GM18873 (cell line): ENCODE measurements at regions not wholly inside any gene's neighbourhood (a gene's known extent, or its start where the extent isn't known, plus 50 kb on each side); places are given as distances from the start of the nearest gene placed in this dataset.

Source experiments
- ATAC-seq: cut with Tn5 transposase; IDR thresholded peaks from one replicate; pipeline ENCODE4 v1.9.1; 2021; ENCODE audit warnings: mild to moderate bottlenecking, moderate library complexity, moderate number of reproducible peaks; ENCODE audit not compliant: unreplicated experiment, low FRiP score

DNA sequence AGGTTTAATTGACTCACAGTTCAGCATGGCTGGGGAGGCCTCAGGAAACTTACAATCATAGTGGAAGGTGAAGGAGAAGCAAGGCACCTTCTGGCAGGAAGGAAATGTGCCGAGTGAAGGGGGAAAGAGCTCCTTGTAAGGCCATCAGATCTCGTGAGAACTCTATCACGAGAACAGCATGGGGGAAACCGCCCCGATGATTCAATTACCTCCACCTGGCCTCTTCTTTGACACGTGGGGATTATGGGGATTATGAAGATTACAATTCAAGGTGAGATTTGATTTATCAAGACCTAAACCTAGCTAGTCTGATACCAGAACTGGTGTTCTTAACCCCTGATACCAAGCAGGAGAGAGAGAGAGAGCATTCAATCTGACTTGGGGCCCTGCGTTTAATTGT, 258.7 kb downstream of the PTEN start:
- no peak for ATAC-seq

DNA sequence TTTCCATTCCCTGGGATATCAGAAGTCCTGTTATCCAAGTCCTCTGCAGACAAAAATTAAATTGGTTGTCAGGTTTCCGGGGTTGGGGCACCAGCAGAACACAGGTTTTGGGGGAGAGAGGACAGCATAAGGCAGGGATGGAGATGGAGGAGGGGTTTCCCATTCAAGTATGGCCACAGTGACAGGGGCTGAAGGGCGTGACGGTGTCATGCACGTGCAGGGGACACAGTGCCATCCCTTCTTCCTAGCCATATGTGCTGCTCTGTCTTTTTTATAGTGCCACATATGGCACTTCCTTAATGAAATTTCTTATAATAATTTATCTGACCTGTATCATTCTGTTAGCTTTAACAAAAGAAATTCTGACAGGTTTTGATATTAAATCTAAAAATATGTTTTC, 259.2 kb downstream of the PTEN start:
- no peak for ATAC-seq

DNA sequence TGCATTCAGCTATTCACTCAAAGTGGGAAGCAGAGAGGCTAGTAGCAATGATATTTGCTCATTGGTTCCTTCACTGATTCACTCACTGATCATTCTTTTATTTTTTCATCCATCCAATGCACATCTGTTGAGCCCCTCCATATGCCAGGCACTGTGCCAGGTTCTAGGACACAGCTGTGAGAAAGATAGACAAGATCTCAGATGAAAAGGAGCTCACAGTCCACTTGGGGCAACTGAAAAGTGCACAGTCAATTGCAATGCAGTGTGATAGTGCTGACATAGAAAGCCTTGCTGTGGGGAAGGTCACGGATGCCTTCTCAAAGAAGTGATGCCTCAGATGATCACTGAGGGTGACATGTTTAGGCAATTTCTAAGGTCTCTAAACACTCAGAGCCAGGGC, 262.3 kb downstream of the PTEN start:
- no peak for ATAC-seq

DNA sequence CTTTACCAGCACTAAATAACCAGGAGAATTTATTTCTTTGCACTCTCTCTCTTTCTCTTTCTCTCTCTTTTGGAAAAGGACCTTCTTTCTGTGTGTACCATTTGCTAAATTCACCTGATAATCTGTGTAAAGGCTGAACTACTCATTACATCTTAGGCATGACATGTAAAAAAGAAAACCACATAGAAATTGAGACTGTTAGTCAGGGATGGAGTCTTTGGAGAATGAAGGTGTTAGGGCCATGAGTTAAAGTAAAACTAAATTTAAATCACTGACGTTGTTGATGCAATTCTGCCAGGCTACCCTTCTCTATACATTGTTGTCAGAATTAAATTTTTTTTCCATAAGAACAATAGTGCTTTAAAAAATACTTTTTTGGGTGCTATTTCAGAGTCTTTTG, 263.3 kb downstream of the PTEN start:
- ATAC-seq, result no peak

DNA sequence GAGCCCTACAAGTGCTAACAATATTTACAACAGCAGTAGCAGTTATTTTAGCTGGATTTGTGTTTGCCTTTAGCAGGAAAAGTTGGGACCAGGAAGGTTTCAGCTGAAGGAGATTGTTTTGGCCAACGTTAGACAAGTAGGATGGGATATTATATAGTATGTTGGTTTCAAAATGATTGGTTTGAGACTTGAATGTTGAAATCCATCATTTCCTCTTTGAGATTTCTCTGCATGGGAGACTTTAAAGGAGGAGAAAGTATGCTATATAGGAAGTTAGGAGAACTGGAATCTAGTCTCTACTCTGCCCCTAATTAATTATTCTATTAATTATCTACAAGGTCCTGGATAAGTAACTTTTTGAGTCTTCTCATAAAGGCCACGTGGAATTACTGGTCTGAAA, 263.8 kb downstream of the PTEN start:
- ATAC-seq, result no peak

DNA sequence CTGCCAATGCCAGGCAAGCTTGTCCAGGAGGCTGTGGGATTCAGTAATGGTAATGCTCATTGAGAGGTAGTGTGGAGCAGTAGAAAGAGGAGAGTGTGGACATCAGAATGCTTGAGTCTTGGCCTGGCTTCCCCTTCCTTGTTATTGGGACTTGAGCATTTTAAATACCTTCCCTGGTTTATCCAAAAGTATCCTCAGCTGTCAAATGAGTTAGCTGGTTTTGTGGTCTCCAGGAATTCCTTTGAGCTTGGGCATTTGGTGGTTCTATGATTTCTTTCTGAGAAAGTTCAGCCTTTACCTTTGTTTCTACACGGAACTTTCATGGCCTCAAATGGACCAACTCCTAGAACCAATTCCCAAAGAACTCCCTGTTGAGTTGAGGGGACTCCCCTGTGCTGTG, 264.3 kb downstream of the PTEN start:
- ATAC-seq, result no peak

DNA sequence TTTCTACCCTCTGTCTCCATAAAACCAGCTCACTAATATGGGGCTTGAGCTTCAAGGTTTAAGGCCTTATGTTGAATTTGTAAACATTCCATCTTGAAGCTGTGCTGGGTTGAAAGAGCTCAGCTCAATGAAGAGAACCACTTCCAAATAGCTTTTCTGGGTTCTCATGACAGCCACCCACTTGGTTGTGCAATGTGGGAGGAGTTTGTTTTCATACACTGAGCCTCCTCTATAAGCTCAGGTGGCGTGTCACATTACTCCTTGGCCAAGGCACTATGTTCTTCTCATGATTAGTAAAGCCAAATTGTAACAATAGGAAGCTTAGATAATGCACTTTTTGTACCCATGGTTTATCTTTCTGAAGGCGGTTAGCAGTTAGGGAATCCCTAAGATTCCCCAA, 265.6 kb downstream of the PTEN start:
- no peak for ATAC-seq

DNA sequence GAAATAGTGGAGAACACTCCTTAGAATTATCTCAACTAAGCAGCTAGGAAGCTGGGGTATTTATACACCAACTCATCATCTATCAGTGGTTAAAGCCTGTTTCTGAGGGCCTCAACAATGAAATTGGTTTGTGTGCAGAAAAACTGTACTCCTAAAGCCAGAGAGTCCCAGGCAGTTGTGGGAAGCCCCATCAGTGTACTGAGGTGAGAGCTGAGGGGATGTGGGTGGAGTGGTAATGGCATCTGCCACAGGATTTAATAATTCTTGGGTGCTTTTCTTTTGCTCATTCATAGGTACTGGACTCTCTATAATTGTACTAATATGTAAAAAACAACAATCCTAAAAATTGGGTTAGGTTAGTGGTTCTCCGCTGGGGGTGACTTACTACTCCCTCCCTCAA, 267.5 kb downstream of the PTEN start:
- ATAC-seq, result no peak

DNA sequence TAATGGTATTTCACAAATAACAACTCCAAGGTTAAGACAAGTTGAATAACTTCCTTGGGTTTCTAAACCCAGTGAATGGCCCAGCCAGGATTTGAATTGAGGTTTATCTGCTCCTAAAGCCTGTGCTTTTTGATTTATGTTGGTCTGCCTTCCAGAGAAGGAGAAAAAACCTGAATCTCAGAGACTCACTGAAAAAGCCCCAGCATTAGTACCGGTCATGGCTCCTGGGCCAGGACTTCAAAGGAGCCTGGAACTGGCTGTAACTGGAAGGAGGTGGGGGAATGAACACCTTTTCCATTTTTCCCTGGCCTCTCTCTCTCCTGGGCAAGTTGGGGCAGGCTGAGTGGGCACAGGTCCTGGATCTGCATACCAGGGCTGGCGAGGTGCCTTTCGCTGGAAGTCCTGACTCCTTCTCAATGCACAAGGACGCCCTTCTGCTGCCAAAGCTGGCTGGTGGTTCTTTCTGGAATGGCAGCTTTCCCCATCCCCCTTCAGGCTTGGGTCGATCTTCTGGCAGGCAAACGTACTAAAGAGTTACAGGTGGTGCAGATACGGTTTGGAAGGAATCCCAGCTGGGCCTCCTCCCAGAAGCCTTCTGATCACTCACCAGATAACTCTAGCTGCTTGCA, 268.2 kb downstream of the PTEN start:
- ATAC-seq, result no peak

DNA sequence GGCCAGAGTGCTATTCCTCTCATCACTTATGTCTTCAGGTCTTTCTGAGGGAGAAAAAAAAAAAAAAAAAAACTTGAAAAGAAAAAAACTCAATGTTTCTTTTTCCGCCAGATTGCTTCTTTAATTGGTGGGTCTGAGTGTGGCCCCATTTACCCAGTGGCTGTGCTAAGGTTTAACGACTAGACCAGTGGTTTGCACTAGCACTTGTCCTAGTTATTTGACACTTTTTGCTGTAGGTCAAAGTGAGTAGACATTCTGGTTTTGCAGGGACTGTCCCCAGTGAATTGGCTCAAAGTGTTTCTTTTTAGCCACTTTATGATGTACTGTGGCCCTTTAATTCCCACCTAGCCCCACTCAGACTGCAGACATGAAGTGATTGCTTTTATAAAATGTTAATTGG, 273.3 kb downstream of the PTEN start:
- ATAC-seq, result no peak

DNA sequence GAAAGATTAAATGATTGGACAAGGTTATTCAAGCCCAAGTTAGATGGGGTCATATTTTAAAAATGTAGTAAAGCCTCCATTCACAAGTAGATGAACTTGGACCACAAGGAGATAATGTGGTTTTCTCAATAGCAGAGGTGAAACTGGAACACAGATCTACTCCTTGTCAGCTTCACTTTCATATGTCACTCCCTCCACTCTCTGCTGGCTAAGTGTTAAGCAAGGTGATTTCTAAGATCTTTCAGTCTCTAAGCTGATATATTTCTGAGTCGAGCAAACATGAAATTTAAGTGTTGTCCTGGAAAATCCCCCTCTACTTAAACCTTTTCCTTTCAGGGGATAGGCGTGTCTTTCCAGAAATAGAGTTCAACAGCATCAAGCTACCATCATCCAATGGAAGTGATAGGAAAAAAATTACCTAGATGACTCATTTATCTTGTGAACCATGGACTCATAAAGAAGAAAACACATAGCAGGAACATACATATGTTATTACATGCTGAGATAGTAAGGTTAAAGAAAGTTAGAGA, 275.0 kb downstream of the PTEN start:
- peak; percentile 80 for ATAC-seq

DNA sequence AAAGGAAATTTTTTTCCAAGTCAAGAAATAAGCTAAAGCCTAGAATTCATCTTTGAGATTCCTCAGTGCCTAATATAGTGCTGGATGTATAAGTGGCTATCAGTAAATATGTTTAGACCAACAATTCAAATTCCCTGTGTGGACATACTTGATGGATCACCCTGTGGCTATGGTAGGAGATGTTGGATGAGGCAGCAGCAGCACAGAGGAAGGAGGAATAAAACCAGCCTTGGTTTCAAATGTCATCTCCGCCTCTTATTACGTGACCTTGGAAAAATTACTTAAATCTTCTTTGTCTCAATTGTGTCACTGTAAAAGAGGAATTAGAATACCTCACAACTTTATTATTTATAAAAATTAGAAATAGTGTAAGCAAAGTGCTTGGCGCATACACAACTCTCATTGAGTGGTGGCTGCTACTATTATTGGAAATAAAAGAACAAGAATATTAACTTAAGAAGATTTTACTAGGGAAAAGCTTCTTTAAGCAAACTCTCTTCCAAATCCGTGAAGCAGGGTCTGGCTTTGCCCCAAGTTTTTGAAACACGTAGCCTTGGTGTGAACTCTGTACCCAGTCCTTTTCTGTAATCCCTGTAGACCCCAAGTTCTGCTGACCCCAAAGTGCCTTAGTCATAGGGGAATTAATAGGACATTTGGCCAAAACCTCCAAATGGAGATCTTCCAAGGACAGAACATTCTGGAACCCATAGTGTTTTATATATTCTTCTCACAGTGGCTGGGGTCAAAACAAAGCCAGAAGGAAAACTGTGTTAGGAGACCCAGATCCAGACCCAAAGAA, 283.8 kb downstream of the PTEN start:
- no peak for ATAC-seq

DNA sequence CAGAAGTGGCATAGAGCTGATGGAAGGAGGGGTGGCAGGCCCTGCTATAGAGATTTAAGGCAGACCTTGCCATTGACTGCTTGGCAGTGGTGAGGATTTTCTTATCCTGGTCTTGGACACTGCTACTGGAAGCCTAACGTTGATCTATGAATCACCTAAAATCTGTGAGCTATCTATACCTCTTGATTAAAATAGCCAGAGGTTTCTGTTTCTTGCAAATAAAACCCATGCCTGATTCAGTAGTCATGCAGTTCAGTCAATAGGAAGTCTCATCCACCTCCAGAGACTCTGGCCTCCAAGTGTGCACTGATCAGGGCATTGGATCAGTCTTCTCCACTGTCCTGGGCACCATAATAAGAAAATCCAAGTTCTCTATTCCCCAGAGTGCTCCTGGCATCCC, 286.5 kb downstream of the PTEN start:
- ATAC-seq, result no peak

DNA sequence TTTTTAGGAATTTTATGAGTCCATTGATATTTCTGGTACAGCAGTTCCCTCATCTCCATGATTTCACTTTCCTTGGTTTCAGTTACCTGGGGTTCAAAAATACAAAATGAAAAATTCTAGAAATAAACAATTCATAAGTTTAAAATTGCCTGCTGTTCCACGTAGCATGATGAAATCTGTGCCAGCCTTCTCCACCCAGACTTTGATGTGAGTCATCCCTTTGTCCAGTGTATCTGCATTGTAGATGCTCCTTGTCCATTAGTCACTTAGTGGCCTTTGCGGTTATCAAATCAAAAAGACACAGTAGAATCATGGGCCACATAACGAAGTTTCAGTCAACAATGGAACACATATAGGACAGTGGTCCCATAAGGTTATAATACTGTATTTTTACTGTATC, 286.9 kb downstream of the PTEN start:
- ATAC-seq, result no peak

DNA sequence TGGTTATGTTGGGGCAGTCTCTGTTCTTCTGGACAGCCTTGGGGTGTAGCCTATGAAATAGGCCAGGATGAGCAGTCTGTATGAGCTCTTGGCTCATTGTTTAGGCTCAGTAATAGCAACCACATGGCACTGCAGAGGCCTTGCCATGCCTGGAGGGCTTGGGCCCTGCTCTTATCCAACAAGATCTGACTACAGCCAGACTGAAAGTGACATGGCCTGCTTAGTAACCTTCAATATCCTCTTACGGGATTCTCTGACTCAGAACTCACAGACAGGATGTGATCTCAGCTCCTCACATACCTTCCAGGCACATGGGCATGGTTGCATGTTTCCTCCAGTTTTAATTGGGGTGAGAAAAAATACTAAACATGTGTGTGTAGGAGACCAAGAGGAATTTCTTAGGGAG, 289.3 kb downstream of the PTEN start:
- peak; percentile 79 for ATAC-seq

DNA sequence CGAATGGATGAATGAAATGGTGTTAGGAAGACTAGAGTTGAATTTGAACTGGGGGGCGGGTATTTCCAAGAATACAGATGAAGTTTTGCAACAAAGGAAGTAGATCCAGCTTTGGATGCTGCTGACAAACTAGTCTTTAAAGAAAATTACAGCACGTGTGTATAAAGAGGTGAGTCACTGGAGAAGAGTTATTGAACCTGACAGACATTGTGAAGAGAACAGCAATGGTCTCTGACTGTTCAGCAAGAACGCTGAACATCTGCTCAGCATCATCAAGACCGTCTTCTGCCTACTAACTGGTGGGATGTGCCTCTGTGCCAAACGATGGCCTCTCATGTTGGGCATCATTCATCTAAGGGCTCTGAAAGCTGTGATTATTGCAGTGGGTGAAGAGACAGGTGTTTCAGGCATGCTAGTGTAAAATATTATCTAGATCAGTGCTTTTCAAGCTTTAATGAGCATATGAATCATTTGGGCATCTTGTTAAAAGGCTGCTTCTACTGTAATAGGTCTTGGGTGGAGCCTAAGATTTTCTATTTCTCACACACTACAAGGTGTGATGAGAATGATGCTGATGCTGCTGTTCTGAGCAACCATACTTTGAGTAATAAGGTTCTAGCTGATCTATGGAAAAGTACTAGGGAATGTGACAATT, 291.3 kb downstream of the PTEN start:
- no peak for ATAC-seq

DNA sequence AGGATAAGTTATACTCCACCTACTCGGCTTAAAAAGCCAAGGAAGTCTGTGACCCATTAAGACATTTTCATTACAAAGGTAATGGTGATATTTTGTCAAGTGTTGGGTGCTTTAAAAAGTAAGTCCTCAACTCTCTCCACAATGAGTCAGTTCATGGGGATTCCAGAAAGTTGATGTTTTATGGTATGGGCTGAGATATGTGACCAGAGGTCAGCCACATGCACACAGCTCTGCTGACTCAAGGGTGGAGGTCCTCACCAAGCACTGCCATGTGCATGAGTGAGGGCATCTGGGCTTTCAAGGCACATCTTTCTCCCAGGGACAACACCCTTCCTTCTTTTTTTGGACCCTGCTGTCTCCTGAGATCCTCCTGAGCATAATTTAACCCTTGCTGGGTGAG, 292.9 kb downstream of the PTEN start:
- ATAC-seq, result no peak

DNA sequence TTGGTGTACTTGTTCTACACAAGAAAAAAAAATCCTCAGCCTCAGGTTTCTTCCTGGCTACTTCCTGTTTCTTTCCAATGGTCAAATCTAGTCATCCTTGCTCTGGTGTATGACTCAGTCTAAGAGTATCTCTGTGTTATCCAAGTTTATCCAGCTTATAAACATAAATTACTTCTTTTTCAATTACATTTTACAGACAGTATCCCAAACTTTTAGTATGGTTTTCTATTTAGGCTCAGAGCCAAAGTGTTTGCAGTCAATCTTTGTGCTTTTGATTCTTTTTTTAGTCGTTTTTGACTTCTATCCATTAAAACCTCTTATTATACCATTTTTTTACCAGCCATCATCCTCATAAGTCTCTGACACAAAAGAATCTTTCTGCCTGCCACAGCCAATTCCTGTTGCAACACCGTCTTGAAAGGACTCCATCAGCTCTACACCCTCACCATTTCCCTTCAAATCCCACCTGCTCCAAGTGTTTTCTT, 294.6 kb downstream of the PTEN start:
- ATAC-seq, result no peak

DNA sequence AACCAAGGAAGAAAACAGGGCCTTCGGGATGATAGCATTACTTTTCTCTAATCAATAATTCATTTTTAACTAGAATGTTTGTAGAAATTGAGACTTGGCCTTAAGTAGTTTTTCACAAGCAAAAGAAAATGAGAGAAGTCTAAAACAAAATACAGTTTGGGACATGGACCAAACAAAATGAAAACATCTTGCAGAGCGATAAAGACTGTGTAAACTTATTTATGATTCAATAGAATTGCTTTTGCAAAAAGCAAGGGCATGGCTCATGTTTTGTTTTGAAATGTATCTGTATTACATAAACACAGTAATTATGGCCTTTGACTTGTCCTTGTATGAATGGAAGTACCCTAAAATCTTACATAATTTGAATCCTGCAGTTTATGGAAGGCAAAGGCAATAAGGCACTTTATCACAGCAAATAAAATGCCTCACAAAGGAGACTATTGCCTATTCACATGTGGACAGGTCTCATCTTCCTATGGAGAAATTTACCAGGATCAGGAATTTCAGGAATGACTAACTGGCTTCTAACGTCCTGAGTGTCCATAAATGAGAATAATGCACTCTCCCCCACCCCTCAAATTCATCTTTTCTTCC, 295.2 kb downstream of the PTEN start:
- ATAC-seq, result no peak

DNA sequence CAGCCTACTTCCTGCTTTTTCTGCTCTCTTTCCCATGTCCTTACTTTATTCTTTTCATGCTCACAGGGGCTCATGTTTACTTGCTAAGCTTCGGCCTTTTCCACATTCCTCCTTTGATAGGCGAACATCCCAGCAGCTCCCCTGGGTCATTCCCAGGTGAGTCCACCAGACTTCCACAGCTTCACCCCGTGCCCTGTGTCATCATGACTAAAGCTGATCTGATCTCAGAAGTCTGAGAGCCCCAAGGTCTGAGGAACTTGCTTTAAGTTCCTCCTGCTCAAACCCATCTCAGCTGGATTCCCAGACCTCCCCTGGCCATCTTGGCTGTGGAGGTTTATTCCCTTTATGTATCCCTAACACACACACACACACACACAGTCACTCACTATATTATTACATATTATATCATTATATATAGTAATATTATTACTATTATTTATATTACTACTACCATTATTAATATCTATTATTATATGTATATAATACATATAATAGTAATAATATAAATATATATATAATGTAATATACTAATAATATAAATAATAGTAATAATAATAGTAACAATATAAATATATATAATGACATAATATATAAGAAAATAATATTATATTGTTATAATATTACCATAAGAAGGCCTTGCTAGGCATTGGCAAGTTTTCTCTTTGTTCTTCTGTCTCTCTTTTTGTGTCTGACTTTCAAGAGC, 295.9 kb downstream of the PTEN start:
- no peak for ATAC-seq
